K562 (cell line): ENCODE measurements at regions not wholly inside any gene's neighbourhood (a gene's known extent, or its start where the extent isn't known, plus 50 kb on each side); places are given as distances from the start of the nearest gene placed in this dataset.

Experiments used
- ARHGAP35 ChIP-seq: fragments of 450-650 bp; IDR thresholded peaks from 2 replicates; pipeline ENCODE4 v1.6.1; 2018; ENCODE audit not compliant: partially characterized antibody
- BCOR ChIP-seq: fragments of 450-650 bp; IDR thresholded peaks from 2 replicates; pipeline ENCODE4 v1.6.1; 2016
- CBFA2T2 ChIP-seq: fragments of 450-650 bp; conservative IDR thresholded peaks from 2 replicates; pipeline ENCODE4 v1.6.1; 2017; ENCODE audit warnings: mild to moderate bottlenecking
- DPF2 ChIP-seq: fragments of 450-650 bp; IDR thresholded peaks from 2 replicates; pipeline ENCODE4 v1.6.1; 2016
- FOXM1 ChIP-seq, 2 experiments: fragments of 450-650 bp in 1 of 2; sonication (generic) in 1 of 2; formaldehyde crosslinking in 1 of 2; IDR thresholded peaks; 2 replicates each; pipeline versions ENCODE4 v1.6.1 to v1.9.0; 2017 to 2022; ENCODE audit warnings: low read depth in 2 of 2, mild to moderate bottlenecking in 2 of 2, missing genetic modification reagents in 1 of 2, moderate library complexity in 1 of 2
- HNRNPH1 ChIP-seq: fragments of 200-400 bp; formaldehyde crosslinking; optimal IDR thresholded peaks from 2 replicates; pipeline ENCODE3; 2017; ENCODE audit warnings: low read depth, mild to moderate bottlenecking, low read length, moderate library complexity
- HNRNPK ChIP-seq: fragments of 200-400 bp; formaldehyde crosslinking; IDR thresholded peaks from one replicate; pipeline ENCODE4 v1.6.1; 2018; ENCODE audit warnings: mild to moderate bottlenecking, low read depth, low read length; ENCODE audit not compliant: poor library complexity, severe bottlenecking
- NCOA1 ChIP-seq: fragments of 450-650 bp; IDR thresholded peaks from 2 replicates; pipeline ENCODE4 v1.6.1; 2016; ENCODE audit warnings: low read depth
- NR1H2 ChIP-seq: sonication (generic); formaldehyde crosslinking; IDR thresholded peaks from 2 replicates; pipeline ENCODE4 v1.4.0; 2020; ENCODE audit warnings: mild to moderate bottlenecking, missing genetic modification reagents
- PBX2 ChIP-seq, 2 experiments: IDR thresholded peaks in 1 of 2; conservative IDR thresholded peaks in 1 of 2; 2 replicates each; pipeline ENCODE4 v1.6.1; 2016; ENCODE audit warnings: low read depth in 2 of 2, mild to moderate bottlenecking in 1 of 2, missing compliant biosample characterization in 1 of 2, missing genetic modification characterization in 1 of 2, moderate library complexity in 1 of 2
- POU5F1 ChIP-seq: fragments of 150-350 bp; IDR thresholded peaks from 2 replicates; pipeline ENCODE4 v1.6.1; 2014; ENCODE audit warnings: borderline replicate concordance, low read length, low read depth, mild to moderate bottlenecking; ENCODE audit not compliant: partially characterized antibody
- RBM34 ChIP-seq: fragments of 200-400 bp; formaldehyde crosslinking; IDR thresholded peaks from 2 replicates; pipeline ENCODE4 v1.6.1; 2018; ENCODE audit warnings: low read length, borderline replicate concordance; ENCODE audit not compliant: insufficient read depth
- RFX1 ChIP-seq: fragments of 450-650 bp; IDR thresholded peaks from 2 replicates; pipeline ENCODE4 v1.6.1; 2016; ENCODE audit warnings: mild to moderate bottlenecking, moderate library complexity
- SETDB1 ChIP-seq: IDR thresholded peaks from one replicate; pipeline ENCODE4 v1.6.1; 2012; ENCODE audit warnings: low read length, control low read depth, inconsistent platforms
- SPI1 ChIP-seq: IDR thresholded peaks from 2 replicates; pipeline ENCODE4 v1.6.1; 2011; ENCODE audit warnings: low read depth, low read length, control low read depth, borderline replicate concordance
- STAT6 ChIP-seq: sonication (generic); formaldehyde crosslinking; IDR thresholded peaks from 2 replicates; pipeline ENCODE4 v1.8.1; 2023; ENCODE audit warnings: mild to moderate bottlenecking, missing genetic modification reagents
- TCFL5 ChIP-seq: fragments of 250-450 bp; sonication (Bioruptor Pico); conservative IDR thresholded peaks from 2 replicates; pipeline ENCODE4 v1.6.1; 2021; ENCODE audit warnings: mild to moderate bottlenecking, moderate library complexity, matching md5 sums
- TEAD4 ChIP-seq, 2 experiments: sonication (generic) in 1 of 2; formaldehyde crosslinking in 1 of 2; IDR thresholded peaks; 2 replicates each; pipeline versions ENCODE4 v1.6.1 to v1.8.0; 2012 to 2022; ENCODE audit warnings: borderline replicate concordance in 1 of 2, inconsistent platforms in 1 of 2, low read length in 1 of 2, mild to moderate bottlenecking in 1 of 2, missing genetic modification reagents in 1 of 2
- ZBTB12 ChIP-seq: fragments of 250-450 bp; sonication (Bioruptor Pico); IDR thresholded peaks from 2 replicates; pipeline ENCODE4 v1.4.0; 2020
- ZFP30 ChIP-seq: fragments of 250-450 bp; sonication (Bioruptor Pico); IDR thresholded peaks from 2 replicates; pipeline ENCODE4 v1.8.0; 2022; ENCODE audit warnings: moderate library complexity, mild to moderate bottlenecking, inconsistent platforms, borderline replicate concordance

- TF ChIP-seq BCOR: no peak
- no peak for TF ChIP-seq RFX1
- TF ChIP-seq NCOA1: peak; percentile 23; the same call in 1 of the 2 replicates
- TF ChIP-seq STAT6 (CRISPR knock-in tag): no peak
- TF ChIP-seq POU5F1: no peak
- no peak for TF ChIP-seq HNRNPK
- no peak for TF ChIP-seq SPI1
- TF ChIP-seq NR1H2 (CRISPR knock-in tag): no peak
- TF ChIP-seq CBFA2T2: peak; percentile 69
- TF ChIP-seq ZFP30 (CRISPR knock-in tag): no peak
- no peak for TF ChIP-seq SETDB1
- TF ChIP-seq ARHGAP35: no peak
- TF ChIP-seq TCFL5 (CRISPR knock-in tag): no peak
- TF ChIP-seq DPF2: peak; percentile 55
- TF ChIP-seq PBX2 (CRISPR knock-in tag; IDR thresholded peaks at IDR 0.05; ENCODE audit: low read depth): no peak
- TF ChIP-seq PBX2 (tag; conservative IDR thresholded peaks at IDR 0.05; ENCODE audit: low read depth): no peak
- no peak for TF ChIP-seq ZBTB12
- TF ChIP-seq FOXM1 (IDR thresholded peaks at IDR 0.05; ENCODE audit: low read depth): no peak; the same call in 1 of the 2 replicates
- no peak for TF ChIP-seq FOXM1 (CRISPR knock-in tag; IDR thresholded peaks at IDR 0.05; ENCODE audit: low read depth)
- TF ChIP-seq HNRNPH1: no peak
- TF ChIP-seq TEAD4 (IDR thresholded peaks at IDR 0.05; ENCODE audit: low read length): peak; percentile 74
- no peak for TF ChIP-seq TEAD4 (CRISPR knock-in tag; IDR thresholded peaks at IDR 0.05; ENCODE audit: borderline replicate concordance)
- TF ChIP-seq RBM34: no peak
Measured at GRCh38 chr6:15907914-15908518, 220.9 kb upstream of the MYLIP start (continued).
